Endothelial cell of umbilical vein (primary cell): ENCODE measurements at regions not wholly inside any gene's neighbourhood (a gene's known extent, or its start where the extent isn't known, plus 50 kb on each side); places are given as distances from the start of the nearest gene placed in this dataset.

Experiments
- BruUV-seq: library from RNA; stranded (reverse); fragments of 400-500 nt; replicated peaks from 2 replicates; lab custom pipeline; 2021; lab: Mats Ljungman, UMichigan
- CTCF ChIA-PET: fragments of 300-600, 350-600 bp; sonication (Branson Sonifier 250); formaldehyde crosslinking; loops from one replicate; lab custom pipeline; 2021; ENCODE audit warnings: antibody characterized with exemption, inconsistent platforms; lab: Charles Lee
- POLR2A ChIA-PET: fragments of 300-600, 350-600 bp; sonication (Branson Sonifier 250); formaldehyde crosslinking; loops from one replicate; lab custom pipeline; 2021; ENCODE audit warnings: antibody characterized with exemption, inconsistent platforms; lab: Charles Lee
- DNase-seq: peaks from one replicate; pipeline ENCODE4 v3.0.0-alpha.2; 2011; ENCODE audit warnings: low read depth, low spot score
- FAIRE-seq: peaks from 2 replicates; lab custom pipeline; 2011; peaks lifted over from hg19 to GRCh38; lab: Jason Lieb, UNC
- H2AFZ ChIP-seq: 2 replicates; pipeline ENCODE4 v1.6.0; 2012; ENCODE audit warnings: low read depth, low read length, control low read depth, inconsistent platforms
- H3K27ac ChIP-seq: 2 replicates; pipeline ENCODE4 v1.5.1; 2011; ENCODE audit warnings: low read depth, mild to moderate bottlenecking, control low read depth, low read length, moderate library complexity; ENCODE audit not compliant: insufficient read depth
- H3K27me3 ChIP-seq, 2 experiments: 2 replicates each; pipeline versions ENCODE4 v1.6.0 to v1.6.1; 2011; ENCODE audit warnings: low read length in 2 of 2, mixed read lengths in 1 of 2; ENCODE audit not compliant: control insufficient read depth in 2 of 2, insufficient read depth in 2 of 2
- H3K36me3 ChIP-seq, 2 experiments: 2 replicates in 1 of 2; 3 replicates in 1 of 2; pipeline ENCODE4 v1.5.1; 2011; ENCODE audit warnings: low read length in 2 of 2, mild to moderate bottlenecking in 1 of 2, moderate library complexity in 1 of 2; ENCODE audit not compliant: control insufficient read depth in 2 of 2, insufficient read depth in 2 of 2; ENCODE audit errors: extremely low read depth in 1 of 2
- H3K4me1 ChIP-seq: 3 replicates; pipeline ENCODE4 v1.5.1; 2011; ENCODE audit warnings: mild to moderate bottlenecking, low read length; ENCODE audit not compliant: control insufficient read depth, insufficient read depth; ENCODE audit errors: extremely low read depth
- H3K4me2 ChIP-seq: 2 replicates; pipeline ENCODE4 v1.6.1; 2011; ENCODE audit warnings: low read length, control low read depth, mixed read lengths; ENCODE audit not compliant: insufficient read depth
- H3K4me3 ChIP-seq, 3 experiments: fragments of 200-600 bp in 1 of 3; sonication (generic), shearing (Covaris generic) in 1 of 3; replicated peaks in 1 of 3; 2 replicates each; pipeline ENCODE4 v1.5.1; 2011 to 2016; ENCODE audit warnings: control low read depth in 3 of 3, low read length in 3 of 3, mild to moderate bottlenecking in 2 of 3, inconsistent platforms in 1 of 3, low read depth in 1 of 3, moderate library complexity in 1 of 3; ENCODE audit not compliant: insufficient read depth in 1 of 3
- H3K79me2 ChIP-seq: 2 replicates; pipeline ENCODE4 v1.6.0; 2012; ENCODE audit warnings: low read length, inconsistent platforms; ENCODE audit not compliant: control insufficient read depth, insufficient read depth
- H3K9ac ChIP-seq: replicated peaks from 2 replicates; pipeline ENCODE3; 2011; ENCODE audit warnings: low read length, control low read depth; ENCODE audit not compliant: insufficient read depth; ENCODE audit errors: extremely low read depth
- H3K9me1 ChIP-seq: replicated peaks from 3 replicates; pipeline ENCODE4 v1.6.0; 2011; ENCODE audit warnings: mild to moderate bottlenecking, low read length; ENCODE audit not compliant: control insufficient read depth, insufficient read depth; ENCODE audit errors: extremely low read depth
- H3K9me3 ChIP-seq: replicated peaks from 2 replicates; pipeline ENCODE4 v1.5.1; 2012; ENCODE audit warnings: low read length, inconsistent platforms; ENCODE audit not compliant: control insufficient read depth, insufficient read depth
- H4K20me1 ChIP-seq: replicated peaks from 2 replicates; pipeline ENCODE3; 2011; ENCODE audit warnings: mild to moderate bottlenecking, low read length; ENCODE audit not compliant: control insufficient read depth, insufficient read depth; ENCODE audit errors: extremely low read depth
- EZH2 ChIP-seq: IDR thresholded peaks from 2 replicates; pipeline ENCODE4 v1.6.1; 2012; ENCODE audit warnings: borderline replicate concordance, low read depth, mild to moderate bottlenecking, moderate library complexity, low read length, inconsistent platforms; ENCODE audit not compliant: severe bottlenecking
- FOS ChIP-seq: IDR thresholded peaks from 2 replicates; pipeline ENCODE4 v1.6.1; 2011; ENCODE audit warnings: mild to moderate bottlenecking, low read length, moderate library complexity, borderline replicate concordance; ENCODE audit not compliant: insufficient read depth
- GATA2 ChIP-seq: IDR thresholded peaks from 2 replicates; pipeline ENCODE4 v1.7.0; 2011; ENCODE audit warnings: low read depth, mild to moderate bottlenecking, moderate library complexity, mixed read lengths, low read length; ENCODE audit not compliant: insufficient read length, insufficient read depth
- JUN ChIP-seq: IDR thresholded peaks from 2 replicates; pipeline ENCODE4 v1.6.1; 2011; ENCODE audit warnings: borderline replicate concordance, low read depth; ENCODE audit not compliant: insufficient read length, insufficient read depth
- MYC ChIP-seq: IDR thresholded peaks from one replicate; pipeline ENCODE4 v1.6.1; 2011; ENCODE audit warnings: mild to moderate bottlenecking, low read depth, low read length
- POLR2A ChIP-seq: IDR thresholded peaks from 2 replicates; pipeline ENCODE4 v1.6.1; 2012; ENCODE audit warnings: low read depth, mild to moderate bottlenecking, control low read depth, low read length
- POLR2AphosphoS5 ChIP-seq: IDR thresholded peaks from 2 replicates; pipeline ENCODE4 v1.6.1; 2012; ENCODE audit warnings: low read depth, mild to moderate bottlenecking, control low read depth, low read length, moderate library complexity; ENCODE audit not compliant: insufficient read depth
- dilution Hi-C: fragments of 300-500 bp; cut with MboI; formaldehyde crosslinking; loops from one replicate; pipeline ENCODE4 v1.15.0; 2019; ENCODE audit warnings: low sequenced_read_pairs; ENCODE audit not compliant: extremely low pct_ligation_motif_present
- intact Hi-C: fragments of 100-400 bp; cut with micrococcal nuclease; formaldehyde crosslinking; loops from one replicate; pipeline ENCODE4 v1.10.0; 2022
- TF ChIP-seq, protein P1 (sequence below), 2 donors: IDR thresholded peaks; 1 replicate in 1 of 2; 2 replicates in 1 of 2; pipeline ENCODE4 v1.5.1; 2011; ENCODE audit warnings: low read length in 2 of 2, mild to moderate bottlenecking in 2 of 2, moderate library complexity in 2 of 2, control low read depth in 1 of 2, inconsistent platforms in 1 of 2, low read depth in 1 of 2; ENCODE audit not compliant: insufficient read depth in 1 of 2; ENCODE audit errors: extremely low read depth in 1 of 2
- TF ChIP-seq, protein P2 (sequence below): IDR thresholded peaks from 2 replicates; pipeline ENCODE4 v1.6.1; 2011; ENCODE audit not compliant: insufficient read depth, insufficient read length

DNA sequence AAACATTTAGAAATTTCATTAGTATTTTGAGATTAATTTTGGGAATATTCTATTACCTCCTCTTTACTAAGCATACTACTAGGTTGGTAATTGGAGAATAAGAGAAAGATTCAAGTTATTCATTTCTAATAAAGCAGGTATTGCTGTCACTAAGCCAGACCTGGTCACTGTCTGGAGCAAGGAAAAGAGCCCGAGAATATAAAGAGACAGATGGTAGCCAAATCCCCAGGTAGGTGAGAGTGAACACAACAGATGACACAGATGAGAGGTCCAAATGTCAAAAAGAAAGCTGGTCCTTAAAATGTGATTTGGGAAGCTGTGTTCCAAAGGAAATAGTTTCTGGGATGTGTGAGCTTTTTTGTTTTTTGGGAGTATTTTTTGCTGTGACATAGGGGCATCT, 128.6 kb downstream of the ZNF100 start:
- CTCF ChIA-PET, result no interaction called here
- dilution Hi-C loops, result no loop called here
- intact Hi-C loops, result no loop called here
- Histone ChIP-seq H3K36me3 (no peaks in the 10 kb centered on the region), H3K9me1 (no peaks in the 10 kb centered on the region), H3K79me2 (no peaks in the 10 kb centered on the region), H3K27me3 (no peaks in the 10 kb centered on the region), H3K4me2 (no peak overlapping the region), H3K4me1 (no peaks in the 10 kb centered on the region), H2AFZ (no peak overlapping the region), H3K9me3 (no peaks in the 10 kb centered on the region), H3K4me3 (no peak overlapping the region), H3K9ac (no peak overlapping the region), H3K27ac (no peak overlapping the region), H4K20me1 (no peaks in the 10 kb centered on the region)
- TF ChIP-seq GATA2 (no peak), POLR2A (no peak), POLR2AphosphoS5 (no peak), JUN (no peak), FOS (no peak), MYC (no peak), EZH2 (no peak)
- TF ChIP-seq, protein P1, sequence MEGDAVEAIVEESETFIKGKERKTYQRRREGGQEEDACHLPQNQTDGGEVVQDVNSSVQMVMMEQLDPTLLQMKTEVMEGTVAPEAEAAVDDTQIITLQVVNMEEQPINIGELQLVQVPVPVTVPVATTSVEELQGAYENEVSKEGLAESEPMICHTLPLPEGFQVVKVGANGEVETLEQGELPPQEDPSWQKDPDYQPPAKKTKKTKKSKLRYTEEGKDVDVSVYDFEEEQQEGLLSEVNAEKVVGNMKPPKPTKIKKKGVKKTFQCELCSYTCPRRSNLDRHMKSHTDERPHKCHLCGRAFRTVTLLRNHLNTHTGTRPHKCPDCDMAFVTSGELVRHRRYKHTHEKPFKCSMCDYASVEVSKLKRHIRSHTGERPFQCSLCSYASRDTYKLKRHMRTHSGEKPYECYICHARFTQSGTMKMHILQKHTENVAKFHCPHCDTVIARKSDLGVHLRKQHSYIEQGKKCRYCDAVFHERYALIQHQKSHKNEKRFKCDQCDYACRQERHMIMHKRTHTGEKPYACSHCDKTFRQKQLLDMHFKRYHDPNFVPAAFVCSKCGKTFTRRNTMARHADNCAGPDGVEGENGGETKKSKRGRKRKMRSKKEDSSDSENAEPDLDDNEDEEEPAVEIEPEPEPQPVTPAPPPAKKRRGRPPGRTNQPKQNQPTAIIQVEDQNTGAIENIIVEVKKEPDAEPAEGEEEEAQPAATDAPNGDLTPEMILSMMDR (IDR thresholded peaks at IDR 0.05; ENCODE audit: extremely low read depth in 1 of 2, insufficient read depth in 1 of 2, low read depth in 1 of 2, low read length in 2 of 2), result no peak
- TF ChIP-seq, protein P2, sequence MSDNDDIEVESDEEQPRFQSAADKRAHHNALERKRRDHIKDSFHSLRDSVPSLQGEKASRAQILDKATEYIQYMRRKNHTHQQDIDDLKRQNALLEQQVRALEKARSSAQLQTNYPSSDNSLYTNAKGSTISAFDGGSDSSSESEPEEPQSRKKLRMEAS, result no peak
- POLR2A ChIA-PET, result no interaction called here
- FAIRE-seq (no peak), DNase-seq (no peak)
- no TSS peak for BruUV-seq
